ENCODE measurements at regions not wholly inside any gene's neighbourhood (a gene's known extent, or its start where the extent isn't known, plus 50 kb on each side); places are given as distances from the start of the nearest gene placed in this dataset.

DNA sequence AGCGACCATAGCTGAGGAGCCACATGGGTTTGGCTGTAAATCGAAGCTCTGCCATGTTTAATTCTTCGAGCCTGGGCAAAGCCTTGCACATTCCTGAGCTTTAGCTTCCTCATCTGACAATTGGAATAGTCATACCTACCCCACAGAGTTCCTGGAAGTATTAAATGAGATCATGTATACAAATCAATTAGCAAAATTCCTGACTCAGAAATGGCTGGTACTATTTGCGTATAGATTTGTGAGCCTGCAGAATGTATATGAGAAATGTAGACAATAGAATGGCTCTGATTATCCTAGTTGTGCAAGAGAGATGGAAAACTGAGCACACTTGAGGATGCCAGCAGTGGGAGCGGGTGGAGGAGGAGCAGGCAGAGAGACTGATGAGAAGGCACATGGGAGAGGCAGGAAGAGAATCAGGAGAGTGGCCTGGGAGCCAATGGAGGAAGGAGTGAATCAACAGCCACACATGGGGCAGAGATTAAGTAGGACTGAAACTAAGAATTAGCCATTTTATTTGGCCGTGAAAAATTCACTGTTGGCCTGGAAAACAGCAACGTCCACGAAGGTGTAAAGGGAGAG, 128.0 kb upstream of the C1GALT1 start:
- TF ChIP-seq, protein P1, sequence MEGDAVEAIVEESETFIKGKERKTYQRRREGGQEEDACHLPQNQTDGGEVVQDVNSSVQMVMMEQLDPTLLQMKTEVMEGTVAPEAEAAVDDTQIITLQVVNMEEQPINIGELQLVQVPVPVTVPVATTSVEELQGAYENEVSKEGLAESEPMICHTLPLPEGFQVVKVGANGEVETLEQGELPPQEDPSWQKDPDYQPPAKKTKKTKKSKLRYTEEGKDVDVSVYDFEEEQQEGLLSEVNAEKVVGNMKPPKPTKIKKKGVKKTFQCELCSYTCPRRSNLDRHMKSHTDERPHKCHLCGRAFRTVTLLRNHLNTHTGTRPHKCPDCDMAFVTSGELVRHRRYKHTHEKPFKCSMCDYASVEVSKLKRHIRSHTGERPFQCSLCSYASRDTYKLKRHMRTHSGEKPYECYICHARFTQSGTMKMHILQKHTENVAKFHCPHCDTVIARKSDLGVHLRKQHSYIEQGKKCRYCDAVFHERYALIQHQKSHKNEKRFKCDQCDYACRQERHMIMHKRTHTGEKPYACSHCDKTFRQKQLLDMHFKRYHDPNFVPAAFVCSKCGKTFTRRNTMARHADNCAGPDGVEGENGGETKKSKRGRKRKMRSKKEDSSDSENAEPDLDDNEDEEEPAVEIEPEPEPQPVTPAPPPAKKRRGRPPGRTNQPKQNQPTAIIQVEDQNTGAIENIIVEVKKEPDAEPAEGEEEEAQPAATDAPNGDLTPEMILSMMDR (IDR thresholded peaks at IDR 0.05 in 4 of 5, conservative IDR thresholded peaks at IDR 0.05 in 1 of 5), result no peak
- no peak for TF ChIP-seq POLR2A (IDR thresholded peaks at IDR 0.05)

Measured in gastrocnemius medialis (tissue), 4 donors.